Endodermal cell (in vitro differentiated cells): ENCODE measurements at regions not wholly inside any gene's neighbourhood (a gene's known extent, or its start where the extent isn't known, plus 50 kb on each side); places are given as distances from the start of the nearest gene placed in this dataset.
"Not testable (repeated sequence)": the region's sequence is repeated elsewhere in the genome, so short reads cannot be mapped to it uniquely, and the experiment has no call there.

ENCODE experiments used
- DNase-seq: peaks from one replicate; pipeline ENCODE4 v3.0.0-alpha.2; 2017
- H3K27ac ChIP-seq: 2 replicates; pipeline ENCODE4 v1.5.1; 2013; ENCODE audit warnings: mild to moderate bottlenecking, low read depth, low read length, moderate library complexity
- H3K27me3 ChIP-seq: 2 replicates; pipeline ENCODE4 v1.6.1; 2013; ENCODE audit warnings: mild to moderate bottlenecking, low read length, moderate library complexity; ENCODE audit not compliant: insufficient read depth, control insufficient read depth, poor library complexity, severe bottlenecking
- H3K36me3 ChIP-seq: 2 replicates; pipeline ENCODE4 v1.7.0; 2013; ENCODE audit warnings: mild to moderate bottlenecking, low read length, moderate library complexity; ENCODE audit not compliant: control insufficient read depth, insufficient read depth
- H3K4me1 ChIP-seq: one replicate; pipeline ENCODE4 v1.7.0; 2013; ENCODE audit warnings: low read length; ENCODE audit not compliant: control insufficient read depth, insufficient read depth
- H3K4me3 ChIP-seq: 2 replicates; pipeline ENCODE4 v1.5.1; 2013; ENCODE audit warnings: mild to moderate bottlenecking, low read length, moderate library complexity
- H3K9ac ChIP-seq: 2 replicates; pipeline ENCODE4 v1.6.1; 2013; ENCODE audit warnings: mild to moderate bottlenecking, low read length, moderate library complexity; ENCODE audit not compliant: poor library complexity, severe bottlenecking; ENCODE audit errors: extremely low read depth
- H3K9me3 ChIP-seq: 2 replicates; pipeline ENCODE4 v1.6.1; 2013; ENCODE audit warnings: mild to moderate bottlenecking, low read length, moderate library complexity; ENCODE audit not compliant: control insufficient read depth
- H3K27ac Mint-ChIP-seq: 2 replicates; pipeline ENCODE4 v1.8.0; 2020; ENCODE audit warnings: mixed read lengths
- H3K27me3 Mint-ChIP-seq: 2 replicates; pipeline ENCODE4 v1.8.0; 2021; ENCODE audit warnings: mild to moderate bottlenecking, mixed read lengths; ENCODE audit not compliant: insufficient read depth
- H3K36me3 Mint-ChIP-seq: 2 replicates; pipeline ENCODE4 v1.8.0; 2020; ENCODE audit warnings: low read depth, mixed read lengths
- H3K4me1 Mint-ChIP-seq: 2 replicates; pipeline ENCODE4 v1.8.0; 2020; ENCODE audit warnings: mixed read lengths
- H3K4me3 Mint-ChIP-seq: 2 replicates; pipeline ENCODE4 v1.8.0; 2020; ENCODE audit warnings: mild to moderate bottlenecking, moderate library complexity, mixed read lengths
- H3K9me3 Mint-ChIP-seq: 2 replicates; pipeline ENCODE4 v1.8.0; 2020; ENCODE audit warnings: mild to moderate bottlenecking, mixed read lengths
- CTCF ChIP-seq: fragments of 200-600 bp; sonication (generic); conservative IDR thresholded peaks from 2 replicates; pipeline ENCODE4 v1.5.0; 2021; ENCODE audit warnings: antibody characterized with exemption, mild to moderate bottlenecking
- WGBS, 2 experiments: methylation state at CpG; one replicate each; pipeline versions ENCODE4 v1.1.5 to v1.1.7; 2013; ENCODE audit warnings: missing lambda C conversion rate in 2 of 2, mixed read lengths in 1 of 2; ENCODE audit not compliant: insufficient coverage in 1 of 2, insufficient read length in 1 of 2; 5-methylcytosine and 5-hydroxymethylcytosine counted together

- no peak overlapping the region for H3K27ac Mint-ChIP-seq
- Histone ChIP-seq H3K4me1 (no peaks in the 10 kb centered on the region), H3K36me3 (no peaks in the 10 kb centered on the region), H3K27me3 (no peaks in the 10 kb centered on the region), H3K9me3 (no peaks in the 10 kb centered on the region), H3K4me3 (no peak overlapping the region), H3K27ac (no peak overlapping the region), H3K9ac (no peak overlapping the region)
- H3K9me3 Mint-ChIP-seq: peaks cover 9% of the 10 kb centered on the region
- no peak overlapping the region for H3K4me3 Mint-ChIP-seq
- WGBS, 2 experiments: 67 to 82% methylated on average over 2 to 7 of the region's 7 CpGs
- H3K4me1 Mint-ChIP-seq: peaks cover 5% of the 10 kb centered on the region
- no peak for DNase-seq
- no peak for TF ChIP-seq CTCF
- peaks cover 8% of the 10 kb centered on the region for H3K27me3 Mint-ChIP-seq
- H3K36me3 Mint-ChIP-seq: no peaks in the 10 kb centered on the region
Measured at GRCh38 chr12:112627851-112628250, 163.7 kb upstream of the RPH3A start.

GRCh38 chr12:112631974-112632373 lies 159.6 kb upstream of the RPH3A start:
- not testable (repeated sequence) for H3K4me1 Mint-ChIP-seq, H3K27me3 Mint-ChIP-seq, H3K27me3 ChIP-seq, H3K36me3 Mint-ChIP-seq, H3K9me3 ChIP-seq, H3K36me3 ChIP-seq, H3K27ac Mint-ChIP-seq, H3K4me1 ChIP-seq, H3K4me3 ChIP-seq, H3K27ac ChIP-seq, DNase-seq, H3K9me3 Mint-ChIP-seq, H3K9ac ChIP-seq, H3K4me3 Mint-ChIP-seq
- 88 to 93% methylated on average over 2 of the region's 2 CpGs for WGBS, 2 experiments

GRCh38 chr12:112635036-112635435 lies 156.5 kb upstream of the RPH3A start:
- 83% methylated on average over 1 of the region's 1 CpG; no CpG with 5 or more reads in 1 of the 2 experiments for WGBS, 2 experiments
- H3K36me3 Mint-ChIP-seq: no peaks in the 10 kb centered on the region
- no peaks in the 10 kb centered on the region for H3K9me3 ChIP-seq
- no peak for TF ChIP-seq CTCF
- H3K9ac ChIP-seq: no peak overlapping the region
- H3K9me3 Mint-ChIP-seq: peaks cover 6% of the 10 kb centered on the region
- DNase-seq: no peak
- peaks cover 8% of the 10 kb centered on the region for H3K27me3 Mint-ChIP-seq
- no peaks in the 10 kb centered on the region for H3K4me1 Mint-ChIP-seq
- no peak overlapping the region for H3K4me3 ChIP-seq
- no peak overlapping the region for H3K27ac Mint-ChIP-seq
- H3K27ac ChIP-seq: no peak overlapping the region
- H3K36me3 ChIP-seq: no peaks in the 10 kb centered on the region
- no peak overlapping the region for H3K4me3 Mint-ChIP-seq
- no peaks in the 10 kb centered on the region for H3K4me1 ChIP-seq
- no peaks in the 10 kb centered on the region for H3K27me3 ChIP-seq

GRCh38 chr12:112638420-112638819 lies 153.1 kb upstream of the RPH3A start:
- H3K27ac ChIP-seq: no peak overlapping the region
- no peak for DNase-seq
- Mint-ChIP-seq H3K27ac (no peak overlapping the region), H3K4me3 (no peak overlapping the region), H3K27me3 (peaks cover 5% of the 10 kb centered on the region), H3K4me1 (no peaks in the 10 kb centered on the region), H3K36me3 (no peaks in the 10 kb centered on the region), H3K9me3 (no peaks in the 10 kb centered on the region)
- H3K36me3 ChIP-seq: no peaks in the 10 kb centered on the region
- TF ChIP-seq CTCF: no peak
- no peaks in the 10 kb centered on the region for H3K9me3 ChIP-seq
- no peak overlapping the region for H3K9ac ChIP-seq
- no peak overlapping the region for H3K4me3 ChIP-seq
- no peaks in the 10 kb centered on the region for H3K4me1 ChIP-seq
- 91% methylated on average over 1 of the region's 2 CpGs; no CpG with 5 or more reads in 1 of the 2 experiments for WGBS, 2 experiments
- H3K27me3 ChIP-seq: no peaks in the 10 kb centered on the region
